Memory B cell (primary cell): ENCODE measurements at regions not wholly inside any gene's neighbourhood (a gene's known extent, or its start where the extent isn't known, plus 50 kb on each side); places are given as distances from the start of the nearest gene placed in this dataset.

Source experiments
- ATAC-seq: fragments of 150-1000 bp; cut with Tn5 transposase; 2 replicates; pipeline ENCODE4 v1.10.0; 2021; ENCODE audit warnings: low read depth, mild to moderate bottlenecking, moderate library complexity
- DNase-seq, 2 donors: peaks; one replicate each; pipeline ENCODE4 v3.0.0; 2022; ENCODE audit warnings: low spot score in 2 of 2
- H3K27ac Mint-ChIP-seq: one replicate; pipeline ENCODE4 v1.8.0; 2022; ENCODE audit warnings: mild to moderate bottlenecking, moderate library complexity, mixed read lengths
- H3K27me3 Mint-ChIP-seq: one replicate; pipeline ENCODE4 v1.8.0; 2022; ENCODE audit warnings: mixed read lengths
- H3K36me3 Mint-ChIP-seq: one replicate; pipeline ENCODE4 v1.8.0; 2022; ENCODE audit warnings: mild to moderate bottlenecking, mixed read lengths
- H3K4me1 Mint-ChIP-seq: one replicate; pipeline ENCODE4 v1.8.0; 2022; ENCODE audit warnings: mixed read lengths
- H3K4me3 Mint-ChIP-seq: one replicate; pipeline ENCODE4 v1.8.0; 2022; ENCODE audit warnings: mild to moderate bottlenecking, moderate library complexity, mixed read lengths
- H3K9me3 Mint-ChIP-seq: one replicate; pipeline ENCODE4 v1.8.0; 2022; ENCODE audit warnings: mixed read lengths

GRCh38 chr4:136637071-136637777 is 895.1 kb downstream of the PCDH18 start:
- no peak for ATAC-seq
- DNase-seq = no peak
- H3K36me3 Mint-ChIP-seq = no peaks in the 10 kb centered on the region
- H3K4me3 Mint-ChIP-seq = no peak overlapping the region
- no peaks in the 10 kb centered on the region for H3K27me3 Mint-ChIP-seq
- H3K27ac Mint-ChIP-seq = no peak overlapping the region
- peaks cover 2% of the 10 kb centered on the region for H3K9me3 Mint-ChIP-seq
- H3K4me1 Mint-ChIP-seq = no peaks in the 10 kb centered on the region

- Mint-ChIP-seq H3K4me1 (no peaks in the 10 kb centered on the region), H3K27me3 (no peaks in the 10 kb centered on the region), H3K4me3 (no peak overlapping the region), H3K27ac (no peak overlapping the region), H3K36me3 (no peaks in the 10 kb centered on the region), H3K9me3 (peaks cover 2% of the 10 kb centered on the region)
- DNase-seq (no peak), ATAC-seq (no peak)
These were observed 896.1 kb downstream of the PCDH18 start for GRCh38 chr4:136636155-136636554.

GRCh38 chr4:136634121-136634520 is 898.2 kb downstream of the PCDH18 start:
- H3K27ac Mint-ChIP-seq = no peak overlapping the region

GRCh38 chr4:136599890-136600289 is 932.4 kb downstream of the PCDH18 start:
- no peaks in the 10 kb centered on the region for H3K27me3 Mint-ChIP-seq
- DNase-seq = no peak

More at GRCh38 chr4:136634121-136634520, 898.2 kb downstream of the PCDH18 start:
- Mint-ChIP-seq H3K4me3 (no peak overlapping the region), H3K36me3 (no peaks in the 10 kb centered on the region), H3K27me3 (no peaks in the 10 kb centered on the region), H3K9me3 (peaks cover 2% of the 10 kb centered on the region), H3K4me1 (no peaks in the 10 kb centered on the region)
- ATAC-seq (no peak), DNase-seq (no peak)

GRCh38 chr4:136590440-136590839 is 941.9 kb downstream of the PCDH18 start:
- no peaks in the 10 kb centered on the region for H3K4me1 Mint-ChIP-seq
- H3K27ac Mint-ChIP-seq = no peak overlapping the region
- ATAC-seq (no peak), DNase-seq (no peak)
- H3K27me3 Mint-ChIP-seq = no peaks in the 10 kb centered on the region
- no peak overlapping the region for H3K4me3 Mint-ChIP-seq
- no peaks in the 10 kb centered on the region for H3K36me3 Mint-ChIP-seq
- H3K9me3 Mint-ChIP-seq = peaks cover 2% of the 10 kb centered on the region

More at GRCh38 chr4:136599890-136600289, 932.4 kb downstream of the PCDH18 start:
- Mint-ChIP-seq H3K4me3 (no peak overlapping the region), H3K27ac (no peak overlapping the region), H3K36me3 (no peaks in the 10 kb centered on the region), H3K9me3 (peaks cover 11% of the 10 kb centered on the region), H3K4me1 (no peaks in the 10 kb centered on the region)
- no peak for ATAC-seq

GRCh38 chr4:136583567-136583966 is 948.7 kb downstream of the PCDH18 start:
- H3K27ac Mint-ChIP-seq = no peak overlapping the region
- no peaks in the 10 kb centered on the region for H3K4me1 Mint-ChIP-seq
- ATAC-seq = no peak
- no peaks in the 10 kb centered on the region for H3K36me3 Mint-ChIP-seq
- H3K27me3 Mint-ChIP-seq = no peaks in the 10 kb centered on the region
- peaks cover 3% of the 10 kb centered on the region for H3K9me3 Mint-ChIP-seq
- no peak overlapping the region for H3K4me3 Mint-ChIP-seq
- DNase-seq = no peak

- Mint-ChIP-seq H3K4me3 (no peak overlapping the region), H3K36me3 (no peaks in the 10 kb centered on the region), H3K27ac (no peak overlapping the region), H3K9me3 (peaks cover 2% of the 10 kb centered on the region), H3K4me1 (no peaks in the 10 kb centered on the region), H3K27me3 (no peaks in the 10 kb centered on the region)
- no peak for ATAC-seq
- DNase-seq = no peak
These were observed 951.2 kb downstream of the PCDH18 start for GRCh38 chr4:136581119-136581518.

- peaks cover 3% of the 10 kb centered on the region for H3K9me3 Mint-ChIP-seq
- no peaks in the 10 kb centered on the region for H3K27me3 Mint-ChIP-seq
- no peak overlapping the region for H3K27ac Mint-ChIP-seq
- ATAC-seq (no peak), DNase-seq (no peak)
- no peaks in the 10 kb centered on the region for H3K36me3 Mint-ChIP-seq
- H3K4me1 Mint-ChIP-seq = no peaks in the 10 kb centered on the region
- H3K4me3 Mint-ChIP-seq = no peak overlapping the region
These were observed 957.1 kb downstream of the PCDH18 start for GRCh38 chr4:136575146-136575545.

- ATAC-seq (no peak), DNase-seq (no peak)
- Mint-ChIP-seq H3K36me3 (no peaks in the 10 kb centered on the region), H3K9me3 (peaks cover 3% of the 10 kb centered on the region), H3K27me3 (no peaks in the 10 kb centered on the region), H3K4me3 (no peak overlapping the region), H3K4me1 (no peaks in the 10 kb centered on the region), H3K27ac (no peak overlapping the region)
These were observed 958.8 kb downstream of the PCDH18 start for GRCh38 chr4:136573460-136573859.

GRCh38 chr4:136571315-136571714 is 961.0 kb downstream of the PCDH18 start:
- Mint-ChIP-seq H3K4me1 (no peaks in the 10 kb centered on the region), H3K27ac (no peak overlapping the region), H3K36me3 (no peaks in the 10 kb centered on the region), H3K27me3 (no peaks in the 10 kb centered on the region), H3K9me3 (peaks cover 3% of the 10 kb centered on the region), H3K4me3 (no peak overlapping the region)
- DNase-seq (no peak), ATAC-seq (no peak)

GRCh38 chr4:136562834-136563233 is 969.5 kb downstream of the PCDH18 start:
- H3K4me3 Mint-ChIP-seq = no peak overlapping the region
- no peaks in the 10 kb centered on the region for H3K36me3 Mint-ChIP-seq
- H3K27me3 Mint-ChIP-seq = no peaks in the 10 kb centered on the region
- H3K4me1 Mint-ChIP-seq = no peaks in the 10 kb centered on the region
- no peaks in the 10 kb centered on the region for H3K9me3 Mint-ChIP-seq
- no peak for ATAC-seq
- H3K27ac Mint-ChIP-seq = no peak overlapping the region
- DNase-seq = no peak

GRCh38 chr4:136558940-136559494 is 973.3 kb downstream of the PCDH18 start:
- DNase-seq = no peak
- H3K9me3 Mint-ChIP-seq = no peaks in the 10 kb centered on the region
- H3K27ac Mint-ChIP-seq = no peak overlapping the region
- H3K27me3 Mint-ChIP-seq = no peaks in the 10 kb centered on the region
- no peak for ATAC-seq
- H3K36me3 Mint-ChIP-seq = no peaks in the 10 kb centered on the region
- H3K4me1 Mint-ChIP-seq = no peaks in the 10 kb centered on the region
- no peak overlapping the region for H3K4me3 Mint-ChIP-seq

GRCh38 chr4:136557396-136557795 is 974.9 kb downstream of the PCDH18 start:
- H3K9me3 Mint-ChIP-seq = no peaks in the 10 kb centered on the region
- no peaks in the 10 kb centered on the region for H3K4me1 Mint-ChIP-seq
- H3K27me3 Mint-ChIP-seq = no peaks in the 10 kb centered on the region
- DNase-seq (no peak), ATAC-seq (no peak)
- H3K27ac Mint-ChIP-seq = no peak overlapping the region
- no peak overlapping the region for H3K4me3 Mint-ChIP-seq
- H3K36me3 Mint-ChIP-seq = no peaks in the 10 kb centered on the region

GRCh38 chr4:136554033-136554432 is 978.3 kb downstream of the PCDH18 start:
- no peak for DNase-seq
- H3K9me3 Mint-ChIP-seq = peaks cover 2% of the 10 kb centered on the region
- no peaks in the 10 kb centered on the region for H3K27me3 Mint-ChIP-seq
- H3K27ac Mint-ChIP-seq = no peak overlapping the region
- no peak for ATAC-seq
- no peaks in the 10 kb centered on the region for H3K36me3 Mint-ChIP-seq
- no peaks in the 10 kb centered on the region for H3K4me1 Mint-ChIP-seq
- H3K4me3 Mint-ChIP-seq = no peak overlapping the region

- H3K27me3 Mint-ChIP-seq = no peaks in the 10 kb centered on the region
- no peaks in the 10 kb centered on the region for H3K4me1 Mint-ChIP-seq
- H3K4me3 Mint-ChIP-seq = no peak overlapping the region
- DNase-seq = no peak
- peaks cover 2% of the 10 kb centered on the region for H3K9me3 Mint-ChIP-seq
- ATAC-seq = no peak
- H3K27ac Mint-ChIP-seq = no peak overlapping the region
- H3K36me3 Mint-ChIP-seq = no peaks in the 10 kb centered on the region
These were observed 980.5 kb downstream of the PCDH18 start for GRCh38 chr4:136551753-136552152.
